ENCODE measurements at regions not wholly inside any gene's neighbourhood (a gene's known extent, or its start where the extent isn't known, plus 50 kb on each side); places are given as distances from the start of the nearest gene placed in this dataset.

DNA sequence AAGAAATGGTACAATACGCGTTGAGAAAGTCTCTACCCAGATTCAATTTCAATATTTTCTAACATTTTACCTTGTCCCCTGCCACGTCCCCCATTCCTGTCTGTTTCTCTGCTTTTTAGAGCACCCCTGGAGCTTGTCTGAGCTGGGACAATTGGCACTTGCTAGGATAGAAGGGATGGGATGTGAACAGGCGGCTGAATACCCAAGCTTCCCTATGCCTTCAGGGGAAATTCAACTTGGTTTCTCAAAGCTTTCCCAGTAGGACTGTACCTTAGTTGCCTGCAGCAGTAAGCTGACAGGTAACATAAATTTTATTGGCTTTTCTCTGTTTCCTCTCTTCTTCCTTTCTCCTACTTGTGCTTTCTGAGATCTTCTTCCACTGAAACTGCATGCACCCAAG is 1663.3 kb downstream of the EFNB2 start:
- DNase-seq (ENCODE audit: low read depth in 2 of 2): no peak

DNA sequence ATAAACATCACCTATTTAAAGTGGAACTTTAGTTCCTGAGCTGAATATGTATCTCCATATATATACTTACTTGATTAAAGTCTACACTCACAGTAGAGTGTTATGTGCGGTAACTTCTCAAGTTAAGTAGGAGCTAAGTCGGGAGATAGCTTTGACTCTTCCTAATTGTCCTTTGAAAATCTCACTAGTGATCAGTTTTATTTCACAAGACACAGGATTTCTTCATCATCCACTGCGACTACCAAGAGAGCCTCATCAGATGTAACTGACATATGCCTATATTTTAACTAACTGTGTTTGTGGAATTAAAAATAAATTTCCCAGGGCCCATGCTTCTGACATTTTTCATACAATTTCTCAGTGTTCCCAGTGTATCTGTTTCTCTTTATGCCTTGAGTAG is 1664.0 kb downstream of the EFNB2 start:
- DNase-seq (ENCODE audit: low read depth in 2 of 2): no peak

GRCh38 chr13:104869501-104869900 is 1666.0 kb downstream of the EFNB2 start:
- DNase-seq (ENCODE audit: low read depth in 2 of 2): no peak

DNA sequence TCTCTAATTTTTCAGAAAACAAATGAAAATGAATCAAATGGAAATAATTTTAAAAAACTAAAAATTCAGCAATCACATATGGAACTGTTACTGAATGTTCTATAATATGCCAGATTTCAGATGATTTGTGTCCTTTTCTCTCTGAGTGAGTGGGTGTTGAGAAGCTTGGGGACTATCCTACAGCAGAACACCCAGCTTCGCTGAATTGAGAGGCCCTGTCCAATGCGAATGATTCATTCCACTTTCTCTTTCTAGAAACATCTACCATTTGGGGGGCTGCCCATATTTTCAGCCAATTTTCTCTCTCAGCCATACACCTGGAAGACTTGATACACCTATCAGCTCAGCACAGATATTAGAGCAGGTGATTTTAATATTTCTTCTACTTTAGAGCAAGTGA is 1666.7 kb downstream of the EFNB2 start:
- DNase-seq (ENCODE audit: low read depth in 2 of 2): no peak

- no peak for DNase-seq (ENCODE audit: low read depth in 2 of 2)
These were observed 1679.9 kb downstream of the EFNB2 start for GRCh38 chr13:104855581-104855980.

GRCh38 chr13:104854698-104855097 is 1680.8 kb downstream of the EFNB2 start:
- no peak for DNase-seq (ENCODE audit: low read depth in 2 of 2)

DNA sequence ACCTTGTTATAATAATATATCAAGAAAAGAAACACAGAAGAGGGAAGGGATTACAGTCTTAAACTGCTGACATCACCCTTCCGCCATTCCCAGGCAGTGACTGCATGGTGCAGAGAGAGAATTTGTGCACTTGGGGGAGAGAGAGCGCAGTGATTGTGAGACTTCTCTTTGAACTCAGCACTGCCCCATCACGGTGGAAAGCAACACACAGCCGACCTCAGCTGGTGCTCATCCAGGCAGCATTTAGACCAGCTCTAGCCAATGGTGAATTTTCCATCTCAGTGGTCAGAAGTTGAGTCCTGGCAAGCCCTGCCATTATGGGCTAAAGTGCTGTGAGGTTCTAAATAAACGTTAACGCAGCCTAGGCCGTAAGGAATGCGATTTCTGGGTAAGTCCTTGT is 1681.5 kb downstream of the EFNB2 start:
- DNase-seq (ENCODE audit: low read depth in 2 of 2): no peak

GRCh38 chr13:104847922-104848321 is 1687.5 kb downstream of the EFNB2 start:
- DNase-seq (ENCODE audit: low read depth in 2 of 2): no peak

DNA sequence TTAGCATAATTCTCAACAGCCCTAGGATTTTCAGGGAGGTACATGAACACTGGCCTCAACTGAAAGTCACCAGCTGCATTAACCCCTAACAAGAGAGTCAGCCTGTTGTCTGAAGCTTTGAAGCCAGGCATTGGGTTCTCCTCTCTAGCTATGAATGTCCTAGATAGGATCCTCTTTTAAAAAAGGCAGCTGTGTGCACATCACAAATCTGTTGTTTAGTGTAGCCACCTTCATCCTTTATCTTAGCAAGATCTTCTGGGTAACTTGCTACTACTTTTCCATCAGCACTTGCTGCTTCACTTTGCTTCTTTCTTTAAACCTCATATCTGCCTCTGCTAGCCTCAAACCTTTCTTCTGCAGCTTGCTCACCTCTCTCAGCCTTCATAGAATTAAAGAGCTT is 1692.1 kb downstream of the EFNB2 start:
- no peak for DNase-seq (ENCODE audit: low read depth in 2 of 2)

- DNase-seq (ENCODE audit: low read depth in 2 of 2): no peak
These were observed 1694.4 kb downstream of the EFNB2 start for GRCh38 chr13:104841110-104841509.

DNA sequence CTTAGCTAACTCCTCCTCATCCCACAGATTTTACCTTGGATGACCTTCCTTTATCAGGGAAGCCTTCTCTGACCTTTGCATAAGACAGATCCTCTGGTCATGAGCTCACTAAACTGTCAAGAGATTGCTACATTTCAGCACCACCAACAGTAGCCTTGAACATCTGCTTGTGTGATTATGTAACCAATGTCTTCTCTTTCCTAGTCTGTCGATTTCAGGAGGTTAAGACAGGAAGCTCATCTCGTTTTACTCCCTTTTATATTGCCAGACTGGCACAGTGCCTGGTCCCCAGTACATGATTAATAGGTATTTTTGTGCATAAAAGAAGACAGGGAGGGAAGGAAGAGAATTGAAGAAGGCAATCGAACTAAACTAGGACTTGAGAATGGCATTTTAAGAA is 1697.7 kb downstream of the EFNB2 start:
- DNase-seq (ENCODE audit: low read depth in 2 of 2): no peak

DNA sequence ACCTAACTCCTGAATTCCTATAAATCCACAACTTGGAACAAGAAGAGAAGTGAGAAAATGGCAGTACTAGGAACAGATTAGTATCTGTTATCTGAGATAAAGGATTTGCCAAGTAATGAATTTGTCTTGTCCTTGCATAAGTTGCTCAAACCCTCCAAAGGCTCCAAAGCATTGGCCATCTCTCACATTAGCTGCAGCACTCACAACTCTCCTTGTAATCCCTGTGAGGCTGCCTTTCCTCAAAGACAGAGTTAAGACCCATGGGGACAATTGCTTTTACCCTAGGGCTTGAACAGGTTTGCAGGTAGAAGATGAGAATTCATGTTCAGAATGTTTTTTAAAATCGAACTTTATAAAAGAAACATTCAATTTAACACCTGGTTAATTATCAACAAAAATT is 1702.2 kb downstream of the EFNB2 start:
- no peak for DNase-seq (ENCODE audit: low read depth in 2 of 2)

- DNase-seq (ENCODE audit: low read depth in 2 of 2): no peak
These were observed 1703.2 kb downstream of the EFNB2 start for GRCh38 chr13:104832231-104832630.

DNA sequence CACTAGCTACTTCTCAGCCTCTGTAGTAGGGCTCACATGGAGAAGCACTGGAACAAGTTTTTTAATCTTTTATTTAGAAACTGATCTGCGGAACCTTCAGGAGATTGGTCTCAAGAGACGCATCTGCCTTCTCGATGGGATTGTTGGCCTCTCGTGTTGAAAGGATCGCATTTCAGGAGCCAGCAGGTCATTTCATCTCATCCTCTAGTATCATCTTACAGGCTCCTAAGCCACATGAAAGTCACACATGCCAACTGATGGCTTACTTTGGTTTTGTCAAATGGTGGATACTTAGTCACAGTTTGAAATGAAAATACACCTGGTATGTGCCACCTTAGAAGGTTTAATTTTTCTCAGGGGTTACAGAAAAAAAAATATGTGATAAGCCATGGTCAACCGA is 1703.6 kb downstream of the EFNB2 start:
- no peak for DNase-seq (ENCODE audit: low read depth in 2 of 2)

DNA sequence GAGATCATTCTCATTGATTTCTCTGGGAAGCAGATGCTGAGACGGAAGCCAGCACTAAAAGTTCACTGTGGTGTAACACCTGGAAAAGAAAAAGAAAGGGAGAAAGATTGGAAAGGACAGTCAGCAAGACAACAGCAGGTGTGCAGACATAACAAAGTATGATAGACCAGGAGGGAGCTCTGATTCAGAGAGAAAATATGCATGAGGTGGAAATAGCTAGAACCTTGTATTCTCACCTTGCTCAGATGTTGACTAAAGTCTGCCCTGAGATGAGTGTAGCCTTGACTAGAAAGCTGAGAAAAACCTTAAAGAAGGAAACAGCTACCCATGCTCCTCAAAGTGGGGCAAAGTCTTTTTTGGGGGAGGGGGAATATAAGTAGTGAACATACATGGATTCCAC is 1711.8 kb downstream of the EFNB2 start:
- no peak for DNase-seq (ENCODE audit: low read depth in 2 of 2)

DNA sequence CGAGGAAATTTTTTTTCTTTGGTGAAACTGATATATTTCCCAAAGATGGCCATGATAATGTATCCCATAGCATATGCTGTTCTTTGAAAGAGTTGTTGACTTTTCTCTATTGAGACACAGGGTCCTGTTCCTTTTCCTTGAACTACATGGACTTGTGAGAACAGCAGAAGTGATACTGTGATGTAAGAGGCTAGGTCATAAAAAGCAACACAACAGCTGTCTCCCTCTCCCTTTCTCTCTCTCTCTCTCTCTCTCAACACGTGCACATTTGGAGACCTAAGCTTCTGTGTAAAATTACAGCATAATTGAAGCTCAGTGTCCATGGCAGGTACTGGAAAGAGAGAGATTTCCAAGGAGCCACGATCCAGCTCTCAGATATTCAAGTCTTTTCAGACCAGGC is 1712.4 kb downstream of the EFNB2 start:
- DNase-seq (ENCODE audit: low read depth in 2 of 2): no peak

GRCh38 chr13:104817271-104817670 is 1718.2 kb downstream of the EFNB2 start:
- DNase-seq (ENCODE audit: low read depth in 2 of 2): no peak

DNA sequence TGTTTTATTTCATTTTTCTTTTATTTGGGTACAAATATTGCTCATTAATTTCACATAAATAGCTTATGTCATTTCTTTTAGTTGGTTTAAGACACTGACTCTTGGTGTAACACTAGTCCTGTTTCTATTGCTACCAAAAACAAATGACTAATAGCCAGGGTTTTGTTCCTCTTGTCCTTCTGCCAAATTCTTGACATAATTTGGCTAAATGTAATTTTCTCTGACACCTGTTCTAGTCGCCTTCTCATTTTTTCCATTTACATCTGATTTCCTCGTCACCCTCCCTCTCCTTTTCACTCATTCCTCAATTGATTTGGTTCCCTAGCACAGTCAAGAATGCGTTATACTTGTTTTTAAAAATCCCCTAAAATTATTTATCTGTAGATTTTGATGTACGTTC is 1718.7 kb downstream of the EFNB2 start:
- no peak for DNase-seq (ENCODE audit: low read depth in 2 of 2)

DNA sequence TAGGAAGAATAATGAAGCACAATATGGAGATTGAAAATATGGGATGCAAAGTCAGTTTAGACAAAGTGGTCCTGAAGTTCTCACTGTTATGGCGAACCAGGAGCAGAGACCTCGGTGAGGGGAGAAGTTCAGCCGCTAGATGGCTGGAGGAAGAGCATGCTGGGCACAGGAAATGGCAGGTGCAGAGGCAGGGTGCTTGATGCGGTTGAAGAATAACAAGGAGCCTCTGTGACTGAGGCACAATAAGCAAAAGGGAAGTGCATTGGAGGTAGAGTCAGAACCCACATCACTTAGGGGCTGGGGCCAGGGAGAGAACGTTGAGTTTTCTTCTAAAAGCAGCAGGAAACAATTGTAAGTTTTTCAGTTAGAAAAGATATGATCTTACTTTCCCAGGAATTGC is 1725.2 kb downstream of the EFNB2 start:
- DNase-seq (ENCODE audit: low read depth in 2 of 2): no peak

DNA sequence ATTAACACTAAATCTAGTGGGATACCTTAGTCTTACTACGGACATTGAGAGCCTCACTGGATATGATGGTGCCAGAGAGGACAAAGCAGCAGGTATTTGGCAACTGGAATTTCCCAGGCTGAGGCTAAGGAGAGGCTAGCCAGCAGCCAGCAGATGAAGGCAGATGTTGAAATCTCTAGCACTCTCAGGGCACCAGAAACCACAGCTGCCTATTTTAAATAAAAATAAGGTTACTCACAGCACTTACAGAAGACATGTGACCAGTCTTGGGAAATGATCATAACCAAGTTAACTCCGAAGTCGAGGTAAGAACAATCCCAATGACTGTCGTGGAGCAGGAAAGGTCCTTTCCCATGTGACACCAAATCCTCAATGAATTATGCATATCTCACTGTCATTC is 1726.0 kb downstream of the EFNB2 start:
- no peak for DNase-seq (ENCODE audit: low read depth in 2 of 2)

GRCh38 chr13:104805346-104805745 is 1730.1 kb downstream of the EFNB2 start:
- DNase-seq (ENCODE audit: low read depth in 2 of 2): no peak

DNA sequence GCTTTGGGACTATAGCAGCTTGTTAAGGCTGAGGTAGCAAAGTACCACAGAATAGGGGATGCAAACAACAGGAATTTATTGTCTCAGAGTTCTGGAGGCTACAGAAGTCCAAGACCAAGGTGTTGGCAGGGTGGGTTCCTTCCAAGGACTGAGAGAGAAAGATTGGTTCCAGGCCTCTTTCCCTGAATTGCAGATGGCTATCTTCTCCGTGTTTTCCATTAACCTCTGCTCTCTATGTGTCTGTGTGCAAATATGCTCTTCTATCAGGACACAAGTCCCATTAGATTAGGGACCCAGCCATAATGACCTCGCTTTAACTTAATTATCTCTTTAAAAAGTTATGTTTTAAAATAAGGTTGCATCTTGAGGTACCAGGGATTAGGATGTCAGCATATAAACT is 1732.9 kb upstream of the SLC10A2 start:
- no peak for DNase-seq (ENCODE audit: low read depth in 2 of 2)

- DNase-seq (ENCODE audit: low read depth in 2 of 2): no peak
These were observed 1732.3 kb upstream of the SLC10A2 start for GRCh38 chr13:104798486-104798885.

DNA sequence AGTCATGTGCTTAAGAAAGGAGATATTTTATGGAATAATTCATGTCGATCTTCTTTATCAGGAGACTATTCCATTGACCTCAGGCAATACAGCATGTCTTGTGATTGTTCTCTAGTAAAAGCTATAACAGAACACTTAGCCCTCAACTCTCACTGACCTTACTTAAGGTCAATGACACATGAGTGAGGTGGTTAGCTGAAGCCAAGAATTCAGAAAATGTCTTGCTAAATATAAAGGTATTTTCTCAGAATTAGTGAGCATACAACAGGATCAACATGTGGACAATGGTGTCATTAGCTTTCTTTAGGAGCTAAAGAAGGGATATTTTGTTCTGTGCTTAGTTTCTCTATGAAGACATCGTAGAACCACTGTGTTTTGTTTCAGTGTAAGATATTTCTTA is 1730.4 kb upstream of the SLC10A2 start:
- DNase-seq (ENCODE audit: low read depth in 2 of 2): no peak

DNA sequence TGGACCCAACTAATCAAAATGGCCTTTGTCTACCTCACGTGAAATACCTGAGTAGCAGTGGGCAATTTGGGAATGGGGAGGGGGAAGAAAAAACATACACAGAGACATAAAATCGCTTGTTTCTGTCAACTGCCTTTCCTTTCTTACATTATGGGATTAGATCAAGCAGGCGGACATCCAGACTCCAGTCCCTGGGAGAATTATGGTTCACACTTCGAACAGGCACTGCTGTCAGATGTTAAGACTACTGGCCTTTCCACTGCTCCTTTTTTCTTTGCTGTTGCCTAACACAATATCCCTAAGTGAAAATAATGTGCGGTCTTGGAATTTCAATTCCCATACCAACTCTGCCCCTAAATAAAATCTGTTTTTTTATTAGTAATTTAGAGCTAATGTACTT is 1719.7 kb upstream of the SLC10A2 start:
- no peak for DNase-seq (ENCODE audit: low read depth in 2 of 2)

Measured in stimulated activated CD4-positive, alpha-beta T cell treated with anti-CD3 and anti-CD28 coated beads, Interleukin-12 subunit alpha, Interleukin-12 subunit beta, amount 100 ng/mL, for 24 hours (primary cell).